Activated CD8-positive, alpha-beta T cell treated with anti-CD3 and anti-CD28 coated beads for 36 hours (primary cell): ENCODE measurements at regions not wholly inside any gene's neighbourhood (a gene's known extent, or its start where the extent isn't known, plus 50 kb on each side); places are given as distances from the start of the nearest gene placed in this dataset.

ENCODE experiments used
- ATAC-seq: fragments of 200-7000 bp; cut with Tn5 transposase; one replicate; pipeline ENCODE4 v1.10.0; 2021; ENCODE audit warnings: mild to moderate bottlenecking, moderate library complexity
- CTCF ChIA-PET: fragments of 350-600 bp; sonication (Branson Sonifier 250); formaldehyde crosslinking; loops from one replicate; lab custom pipeline; 2021; ENCODE audit warnings: antibody characterized with exemption; lab: Charles Lee
- POLR2A ChIA-PET: fragments of 350-600 bp; sonication (Branson Sonifier 250); formaldehyde crosslinking; loops from one replicate; lab custom pipeline; 2021; ENCODE audit warnings: antibody characterized with exemption; lab: Charles Lee
- DNase-seq: peaks from one replicate; pipeline ENCODE4 v3.0.0-alpha.2; 2020
- H3K27ac Mint-ChIP-seq: one replicate; pipeline ENCODE4 v1.8.0; 2021; ENCODE audit warnings: mild to moderate bottlenecking, mixed read lengths
- H3K27me3 Mint-ChIP-seq: one replicate; pipeline ENCODE4 v1.8.0; 2021; ENCODE audit warnings: mixed read lengths
- H3K36me3 Mint-ChIP-seq: one replicate; pipeline ENCODE4 v1.8.0; 2021; ENCODE audit warnings: low read depth, mixed read lengths
- H3K4me1 Mint-ChIP-seq: one replicate; pipeline ENCODE4 v1.8.0; 2021; ENCODE audit warnings: low read depth, mixed read lengths
- H3K4me3 Mint-ChIP-seq: one replicate; pipeline ENCODE4 v1.8.0; 2021; ENCODE audit warnings: mild to moderate bottlenecking, moderate library complexity, mixed read lengths
- H3K9me3 Mint-ChIP-seq: one replicate; pipeline ENCODE4 v1.8.0; 2021; ENCODE audit warnings: mixed read lengths
- intact Hi-C: fragments of 100-400 bp; cut with micrococcal nuclease; formaldehyde crosslinking; loops from one replicate; pipeline ENCODE4 v1.10.0; 2022
- TF ChIP-seq, protein P1 (sequence below): fragments of 200-600 bp; IDR thresholded peaks from one replicate; pipeline ENCODE4 v1.8.0; 2022; ENCODE audit warnings: antibody characterized with exemption, mild to moderate bottlenecking

DNA sequence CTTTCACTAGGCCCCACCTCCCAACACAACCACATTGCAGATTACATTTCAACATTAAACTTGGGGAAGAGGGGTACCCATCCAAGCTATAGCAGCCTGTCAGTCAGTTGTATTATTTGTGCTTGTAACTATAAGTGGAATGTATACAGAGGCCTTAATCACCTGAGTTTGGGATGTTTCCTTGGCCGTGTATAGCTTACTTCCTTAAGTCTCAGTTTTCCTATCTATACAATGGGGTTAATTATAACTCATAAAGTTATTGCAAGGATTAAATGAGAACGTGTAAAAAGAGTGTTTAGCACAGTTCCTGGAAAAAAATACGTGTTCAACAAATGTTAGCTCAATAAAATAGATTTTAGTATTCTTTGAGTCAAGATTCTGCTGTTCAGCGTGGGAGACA is 165.5 kb upstream of the FAM20A start:
- intact Hi-C loops: no loop called here
- ATAC-seq: no peak
- TF ChIP-seq, protein P1, sequence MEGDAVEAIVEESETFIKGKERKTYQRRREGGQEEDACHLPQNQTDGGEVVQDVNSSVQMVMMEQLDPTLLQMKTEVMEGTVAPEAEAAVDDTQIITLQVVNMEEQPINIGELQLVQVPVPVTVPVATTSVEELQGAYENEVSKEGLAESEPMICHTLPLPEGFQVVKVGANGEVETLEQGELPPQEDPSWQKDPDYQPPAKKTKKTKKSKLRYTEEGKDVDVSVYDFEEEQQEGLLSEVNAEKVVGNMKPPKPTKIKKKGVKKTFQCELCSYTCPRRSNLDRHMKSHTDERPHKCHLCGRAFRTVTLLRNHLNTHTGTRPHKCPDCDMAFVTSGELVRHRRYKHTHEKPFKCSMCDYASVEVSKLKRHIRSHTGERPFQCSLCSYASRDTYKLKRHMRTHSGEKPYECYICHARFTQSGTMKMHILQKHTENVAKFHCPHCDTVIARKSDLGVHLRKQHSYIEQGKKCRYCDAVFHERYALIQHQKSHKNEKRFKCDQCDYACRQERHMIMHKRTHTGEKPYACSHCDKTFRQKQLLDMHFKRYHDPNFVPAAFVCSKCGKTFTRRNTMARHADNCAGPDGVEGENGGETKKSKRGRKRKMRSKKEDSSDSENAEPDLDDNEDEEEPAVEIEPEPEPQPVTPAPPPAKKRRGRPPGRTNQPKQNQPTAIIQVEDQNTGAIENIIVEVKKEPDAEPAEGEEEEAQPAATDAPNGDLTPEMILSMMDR: no peak
- ChIA-PET POLR2A (no interaction called here), CTCF (interaction anchor here (1.4 to 1.5 kb wide), 2 partner anchors 9 to 12 kb away, joined by 3 to 4 read pairs; no protein-coding TSS in a partner anchor)
- Mint-ChIP-seq H3K27me3 (no peaks in the 10 kb centered on the region), H3K4me1 (peaks cover 5% of the 10 kb centered on the region), H3K9me3 (no peaks in the 10 kb centered on the region), H3K36me3 (no peaks in the 10 kb centered on the region), H3K4me3 (no peak overlapping the region), H3K27ac (no peak overlapping the region)
- DNase-seq: no peak

DNA sequence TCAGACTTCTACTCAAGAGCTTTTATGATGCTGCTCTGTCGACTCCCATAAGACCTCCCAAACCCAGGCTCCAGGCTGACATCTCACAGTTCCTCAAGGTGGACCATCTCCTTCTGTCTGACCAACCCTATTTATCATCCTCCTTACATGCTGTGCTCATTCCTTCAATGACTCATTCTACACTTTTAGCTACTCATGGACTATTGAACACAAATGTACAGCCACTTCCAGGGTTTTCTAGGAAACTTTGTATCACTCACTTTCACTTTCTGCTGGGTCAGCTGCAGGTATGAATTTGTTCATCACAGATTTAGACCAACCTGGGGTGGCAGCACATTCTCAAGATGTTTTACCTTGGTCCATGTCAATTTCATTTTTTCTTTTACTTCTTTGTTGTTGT is 162.4 kb upstream of the FAM20A start:
- intact Hi-C loops: no loop called here
- Mint-ChIP-seq H3K36me3 (no peaks in the 10 kb centered on the region), H3K4me1 (peaks cover 12% of the 10 kb centered on the region), H3K9me3 (no peaks in the 10 kb centered on the region), H3K4me3 (no peak overlapping the region), H3K27ac (no peak overlapping the region), H3K27me3 (peaks cover 1% of the 10 kb centered on the region)
- CTCF ChIA-PET: interaction anchor here (1.1 kb wide), 1 partner anchor 90 kb away, joined by 3 read pairs; no protein-coding TSS in a partner anchor
- TF ChIP-seq, protein P1: no peak
- POLR2A ChIA-PET: no interaction called here
- no peak for ATAC-seq
- no peak for DNase-seq

DNA sequence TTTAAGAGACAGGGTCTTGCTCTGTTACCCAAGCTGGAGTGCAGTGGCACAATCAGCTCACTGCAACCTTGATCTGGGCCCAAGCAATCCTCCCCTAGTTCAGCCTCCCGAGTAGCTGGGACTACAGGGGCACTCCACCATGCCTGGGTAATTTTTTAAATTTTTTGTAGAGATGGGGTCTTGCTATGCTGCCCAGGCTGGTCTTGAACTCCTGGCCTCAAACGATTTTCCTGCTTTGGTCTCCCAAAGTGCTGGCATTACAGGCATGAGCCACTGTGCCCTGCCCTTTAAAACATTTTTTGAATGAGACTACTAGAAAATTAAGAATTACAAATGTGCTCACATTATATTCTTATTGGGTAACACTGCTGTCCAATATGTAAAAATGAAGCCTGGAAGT is 161.7 kb upstream of the FAM20A start:
- CTCF ChIA-PET: interaction anchor here (1.1 kb wide), 1 partner anchor 89 kb away, joined by 3 read pairs; no protein-coding TSS in a partner anchor
- H3K4me1 Mint-ChIP-seq: peaks cover 12% of the 10 kb centered on the region
- ATAC-seq (no peak), DNase-seq (no peak)
- H3K9me3 Mint-ChIP-seq: peaks cover 1% of the 10 kb centered on the region
- POLR2A ChIA-PET: interaction anchor here (0.6 kb wide), 1 partner anchor 667 kb away, joined by 3 read pairs; no protein-coding TSS in a partner anchor
- H3K36me3 Mint-ChIP-seq: no peaks in the 10 kb centered on the region
- TF ChIP-seq, protein P1: no peak
- intact Hi-C loops: no loop called here
- peaks cover 1% of the 10 kb centered on the region for H3K27me3 Mint-ChIP-seq
- H3K4me3 Mint-ChIP-seq: no peak overlapping the region
- H3K27ac Mint-ChIP-seq: no peak overlapping the region

DNA sequence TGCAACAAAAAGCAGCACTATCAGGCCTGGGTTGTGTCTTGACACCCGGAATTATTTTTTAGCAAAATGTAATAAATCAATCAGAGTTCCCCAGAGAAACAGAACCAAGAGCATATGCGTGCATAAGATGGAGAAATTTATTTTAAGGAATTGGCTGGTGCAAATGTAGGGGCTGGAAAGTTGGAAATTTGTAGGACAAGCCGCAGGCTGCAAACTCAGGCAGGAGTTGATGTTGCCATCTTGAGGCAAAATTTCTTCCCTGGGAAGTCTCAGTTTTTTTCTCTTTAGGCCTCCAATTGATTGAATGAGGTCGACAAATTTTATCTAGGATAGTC is 158.9 kb upstream of the FAM20A start:
- Mint-ChIP-seq H3K27me3 (peaks cover 1% of the 10 kb centered on the region), H3K36me3 (no peaks in the 10 kb centered on the region), H3K27ac (no peak overlapping the region), H3K4me3 (peak overlapping the region; percentile 54), H3K4me1 (peaks cover 12% of the 10 kb centered on the region), H3K9me3 (peaks cover 3% of the 10 kb centered on the region)
- no peak for DNase-seq
- POLR2A ChIA-PET: no interaction called here
- ATAC-seq: no peak
- TF ChIP-seq, protein P1: no peak
- intact Hi-C loops: no loop called here
- CTCF ChIA-PET: interaction anchor here (1.4 to 1.5 kb wide), 2 partner anchors 12 to 226 kb away, joined by 4 to 5 read pairs; no protein-coding TSS in a partner anchor

DNA sequence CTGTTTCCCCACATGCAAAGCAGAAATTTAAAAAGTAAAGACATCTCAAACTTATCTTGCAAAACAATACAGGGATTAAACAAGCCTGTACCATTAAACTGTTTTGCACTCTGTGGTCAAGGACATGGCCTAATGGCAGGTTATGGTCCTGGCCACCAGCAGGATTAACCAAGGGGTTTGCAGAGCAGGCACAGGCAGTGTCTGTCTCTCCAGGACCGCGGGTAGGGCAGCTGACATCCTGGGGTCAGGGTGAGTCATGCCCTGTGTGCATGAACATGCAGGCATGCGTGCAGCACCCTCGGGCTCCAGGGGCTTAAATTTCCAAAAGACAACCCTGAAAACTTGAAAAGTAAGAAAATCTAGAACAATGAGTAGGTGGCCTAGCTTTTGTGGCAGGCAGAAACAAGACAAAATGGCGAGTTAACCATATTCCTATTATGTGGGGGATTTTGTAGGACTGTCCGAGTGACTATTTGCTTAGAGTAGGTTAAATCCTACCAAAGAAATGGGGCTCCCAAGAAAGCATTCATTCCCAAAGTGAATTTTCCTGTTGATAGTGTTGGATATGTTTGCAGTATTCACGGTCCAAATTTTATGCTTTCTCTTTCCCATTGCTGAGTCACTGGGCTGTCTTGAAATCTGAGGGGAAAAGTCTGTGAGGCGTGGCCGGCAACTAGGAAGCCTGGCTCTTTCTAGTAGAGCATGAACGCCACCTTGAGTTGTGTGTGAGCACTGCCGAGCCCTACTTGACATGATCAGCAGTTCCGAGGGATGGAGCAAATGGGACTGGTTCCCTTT is 158.4 kb upstream of the FAM20A start:
- Mint-ChIP-seq H3K9me3 (peaks cover 3% of the 10 kb centered on the region), H3K4me1 (peaks cover 12% of the 10 kb centered on the region), H3K27me3 (peaks cover 1% of the 10 kb centered on the region), H3K4me3 (peak overlapping the region; percentile 54), H3K27ac (no peak overlapping the region), H3K36me3 (no peaks in the 10 kb centered on the region)
- TF ChIP-seq, protein P1: peak; percentile 74
- ATAC-seq (peak; percentile 93), DNase-seq (peak; percentile 84)
- ChIA-PET POLR2A (no interaction called here), CTCF (interaction anchor here (0.7 to 1.5 kb wide), 4 partner anchors 12 to 471 kb away, joined by 3 to 5 read pairs (median 4); no protein-coding TSS in a partner anchor)
- intact Hi-C loops: loop anchor here (10.0 kb wide), 1 partner anchor 225 kb away; no protein-coding TSS in a partner anchor
